ENCODE measurements at regions not wholly inside any gene's neighbourhood (a gene's known extent, or its start where the extent isn't known, plus 50 kb on each side); places are given as distances from the start of the nearest gene placed in this dataset.
"Not testable (repeated sequence)": the region's sequence is repeated elsewhere in the genome, so short reads cannot be mapped to it uniquely, and the experiment has no call there.

- DNase-seq, result no peak
Observed at GRCh38 chr7:52571026-52571425, 464.4 kb upstream of the POM121L12 start.

GRCh38 chr7:52569151-52569550, 466.3 kb upstream of the POM121L12 start:
- no peak for DNase-seq

- no peak for DNase-seq
Observed at GRCh38 chr7:52565974-52566373, 469.5 kb upstream of the POM121L12 start.

- no peak for DNase-seq
Observed at GRCh38 chr7:52555805-52556204, 479.6 kb upstream of the POM121L12 start.

GRCh38 chr7:52547308-52547910, 488.0 kb upstream of the POM121L12 start:
- no peak for DNase-seq

GRCh38 chr7:52541198-52541765, 494.2 kb upstream of the POM121L12 start:
- DNase-seq, result not testable (repeated sequence)

GRCh38 chr7:52540041-52540440, 495.4 kb upstream of the POM121L12 start:
- no peak for DNase-seq

- no peak for DNase-seq
Observed at GRCh38 chr7:52539414-52539813, 496.0 kb upstream of the POM121L12 start.

- DNase-seq, result no peak
Observed at GRCh38 chr7:52537051-52537450, 498.4 kb upstream of the POM121L12 start.

- no peak for DNase-seq
Observed at GRCh38 chr7:52525772-52526341, 509.6 kb upstream of the POM121L12 start.

- DNase-seq, result no peak
Observed at GRCh38 chr7:52518869-52519268, 516.6 kb upstream of the POM121L12 start.

- no peak for DNase-seq
Observed at GRCh38 chr7:52512656-52513055, 522.8 kb upstream of the POM121L12 start.

GRCh38 chr7:52507546-52508255, 527.7 kb upstream of the POM121L12 start:
- no peak for DNase-seq

- no peak for DNase-seq
Observed at GRCh38 chr7:52506325-52506724, 529.1 kb upstream of the POM121L12 start.

- no peak for DNase-seq
Observed at GRCh38 chr7:52504561-52504960, 530.9 kb upstream of the POM121L12 start.

- no peak for DNase-seq
Observed at GRCh38 chr7:52502281-52502680, 533.2 kb upstream of the POM121L12 start.

GRCh38 chr7:52501696-52502095, 533.7 kb upstream of the POM121L12 start:
- no peak for DNase-seq

GRCh38 chr7:52500841-52501240, 534.6 kb upstream of the POM121L12 start:
- no peak for DNase-seq

- DNase-seq, result no peak
Observed at GRCh38 chr7:52498366-52498765, 537.1 kb upstream of the POM121L12 start.

- DNase-seq, result no peak
Observed at GRCh38 chr7:52486267-52486666, 549.2 kb upstream of the POM121L12 start.

GRCh38 chr7:52482076-52482475, 553.4 kb upstream of the POM121L12 start:
- no peak for DNase-seq

- DNase-seq, result no peak
Observed at GRCh38 chr7:52481571-52481970, 553.9 kb upstream of the POM121L12 start.

- no peak for DNase-seq
Observed at GRCh38 chr7:52479990-52480389, 555.4 kb upstream of the POM121L12 start.

GRCh38 chr7:52475001-52475582, 560.3 kb upstream of the POM121L12 start:
- no peak for DNase-seq

Measured in CD4-positive, alpha-beta T cell treated with Interleukin-4 for 4 hours (primary cell).